HL-60 (cell line): ENCODE measurements at regions not wholly inside any gene's neighbourhood (a gene's known extent, or its start where the extent isn't known, plus 50 kb on each side); places are given as distances from the start of the nearest gene placed in this dataset.

Experiments
- DNase-seq, 2 experiments: peaks; one replicate each; pipeline ENCODE4 v3.0.0-alpha.2; 2010 to 2020; ENCODE audit warnings: low read depth in 1 of 2, low spot score in 1 of 2
- H3K27ac ChIP-seq: fragments of 250-450 bp; sonication (Bioruptor Pico); replicated peaks from 2 replicates; pipeline ENCODE4 v1.5.1; 2020; ENCODE audit warnings: mild to moderate bottlenecking, moderate library complexity
- H3K27me3 ChIP-seq: fragments of 250-450 bp; sonication (Bioruptor Pico); 2 replicates; pipeline ENCODE4 v1.5.1; 2021; ENCODE audit warnings: mild to moderate bottlenecking, moderate library complexity; ENCODE audit not compliant: insufficient read depth, poor library complexity, severe bottlenecking
- H3K4me3 ChIP-seq: replicated peaks from 2 replicates; pipeline ENCODE4 v1.5.1; 2011; ENCODE audit warnings: mild to moderate bottlenecking, control low read depth, low read length; ENCODE audit not compliant: insufficient read depth
- CTCF ChIP-seq: IDR thresholded peaks from one replicate; pipeline ENCODE4 v1.5.1; 2011; ENCODE audit warnings: low read length, control low read depth, inconsistent platforms; ENCODE audit not compliant: insufficient read depth
- GABPA ChIP-seq: IDR thresholded peaks from 2 replicates; pipeline ENCODE4 v1.6.1; 2012; ENCODE audit warnings: low read depth
- POLR2AphosphoS5 ChIP-seq: IDR thresholded peaks from 2 replicates; pipeline ENCODE4 v1.6.1; 2012; ENCODE audit warnings: low read depth
- REST ChIP-seq: IDR thresholded peaks from 2 replicates; pipeline ENCODE4 v1.6.1; 2012; ENCODE audit warnings: low read depth; ENCODE audit not compliant: insufficient replicate concordance
- SPI1 ChIP-seq: IDR thresholded peaks from 2 replicates; pipeline ENCODE4 v1.6.1; 2012; ENCODE audit warnings: low read depth, mild to moderate bottlenecking, borderline replicate concordance

- no peak overlapping the region for H3K4me3 ChIP-seq
- no peaks in the 10 kb centered on the region for H3K27me3 ChIP-seq
- DNase-seq, result no peak
- H3K27ac ChIP-seq, result no peak overlapping the region
- TF ChIP-seq SPI1 (no peak), GABPA (no peak), CTCF (no peak), REST (no peak), POLR2AphosphoS5 (no peak)
These were observed 262.0 kb downstream of the BCOR start for GRCh38 chrX:39835776-39836175.

GRCh38 chrX:39836802-39837420 lies 260.8 kb downstream of the BCOR start:
- Histone ChIP-seq H3K27ac (no peak overlapping the region), H3K27me3 (no peaks in the 10 kb centered on the region), H3K4me3 (no peak overlapping the region)
- TF ChIP-seq POLR2AphosphoS5 (no peak), SPI1 (no peak), REST (no peak), GABPA (no peak), CTCF (no peak)
- DNase-seq, result no peak

DNA sequence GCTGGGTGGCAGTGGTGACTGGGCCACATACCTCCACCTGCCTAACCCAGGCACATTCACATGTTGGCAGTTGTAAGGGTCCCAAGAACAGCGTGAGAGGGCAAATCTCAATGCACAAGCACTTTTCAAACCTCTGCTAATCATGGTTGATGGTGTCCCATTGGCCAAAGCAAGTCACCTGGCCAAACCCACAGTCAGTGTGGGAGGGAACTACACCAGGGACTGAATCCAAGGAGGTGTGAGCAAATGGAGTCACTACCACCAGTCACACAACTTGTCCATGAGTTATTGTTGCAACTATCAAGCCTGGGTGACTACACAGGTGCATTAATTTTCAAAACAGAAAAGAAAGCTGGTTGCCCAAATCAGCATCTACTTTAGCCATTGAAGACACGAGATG lies 260.1 kb downstream of the BCOR start:
- DNase-seq, result no peak
- no peak for TF ChIP-seq GABPA
- no peak for TF ChIP-seq CTCF
- TF ChIP-seq POLR2AphosphoS5, result no peak
- TF ChIP-seq REST, result no peak
- no peak for TF ChIP-seq SPI1
- no peaks in the 10 kb centered on the region for H3K27me3 ChIP-seq
- H3K4me3 ChIP-seq, result no peak overlapping the region
- no peak overlapping the region for H3K27ac ChIP-seq
